SK-N-MC (cell line): ENCODE measurements at regions not wholly inside any gene's neighbourhood (a gene's known extent, or its start where the extent isn't known, plus 50 kb on each side); places are given as distances from the start of the nearest gene placed in this dataset.
"Not testable (repeated sequence)": the region's sequence is repeated elsewhere in the genome, so short reads cannot be mapped to it uniquely, and the experiment has no call there.

ENCODE experiments used
- EZH2 ChIP-seq: fragments of 200-600 bp; sonication (generic); IDR thresholded peaks from one replicate; pipeline ENCODE4 v1.6.1; 2017; ENCODE audit warnings: antibody characterized with exemption
- FOXP2 ChIP-seq: optimal IDR thresholded peaks from 2 replicates; pipeline ENCODE3; 2011; ENCODE audit warnings: mild to moderate bottlenecking, moderate library complexity; ENCODE audit not compliant: insufficient read depth; ENCODE audit errors: extremely low read length, control extremely low read depth
- POLR2AphosphoS5 ChIP-seq: IDR thresholded peaks from 2 replicates; pipeline ENCODE4 v1.6.1; 2012; ENCODE audit warnings: mild to moderate bottlenecking, low read depth, low read length, borderline replicate concordance

DNA sequence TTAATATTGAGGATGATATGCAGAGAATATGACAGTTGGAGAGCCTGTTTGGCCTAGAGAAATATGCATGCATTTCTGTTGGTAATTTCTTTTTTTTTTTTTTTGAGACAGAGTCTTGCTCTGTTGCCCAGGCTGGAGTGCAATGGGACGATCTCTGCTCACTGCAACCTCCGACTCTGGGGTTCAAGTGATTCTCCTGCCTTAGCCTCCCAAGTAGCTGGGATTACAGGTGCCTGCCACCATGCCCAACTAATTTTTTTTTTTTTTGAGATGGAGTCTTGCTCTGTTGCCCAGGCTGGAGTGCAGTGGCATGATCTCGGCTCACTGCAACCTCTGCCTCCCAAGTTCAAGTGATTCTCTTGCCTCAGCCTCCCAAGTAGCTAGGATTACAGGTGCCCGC lies 108.3 kb downstream of the SLC25A47 start:
- not testable (repeated sequence) for TF ChIP-seq POLR2AphosphoS5, EZH2, FOXP2
